HG03469 (cell line): ENCODE measurements at regions not wholly inside any gene's neighbourhood (a gene's known extent, or its start where the extent isn't known, plus 50 kb on each side); places are given as distances from the start of the nearest gene placed in this dataset.

Experiments
- ATAC-seq: cut with Tn5 transposase; IDR thresholded peaks from one replicate; pipeline ENCODE4 v1.9.1; 2021; ENCODE audit warnings: mild to moderate bottlenecking, moderate library complexity, moderate number of reproducible peaks; ENCODE audit not compliant: unreplicated experiment

GRCh38 chr18:44374966-44375365 lies 305.7 kb upstream of the SETBP1 start:
- ATAC-seq, result no peak

GRCh38 chr18:44386401-44386800 lies 294.3 kb upstream of the SETBP1 start:
- ATAC-seq, result no peak

- ATAC-seq, result no peak
Observed at GRCh38 chr18:44388329-44388728, 292.4 kb upstream of the SETBP1 start.

- ATAC-seq, result no peak
Observed at GRCh38 chr18:44392933-44393332, 287.8 kb upstream of the SETBP1 start.

GRCh38 chr18:44393406-44393805 lies 287.3 kb upstream of the SETBP1 start:
- ATAC-seq, result no peak

GRCh38 chr18:44396550-44396949 lies 284.1 kb upstream of the SETBP1 start:
- ATAC-seq, result no peak

GRCh38 chr18:44409071-44409470 lies 271.6 kb upstream of the SETBP1 start:
- no peak for ATAC-seq

- ATAC-seq, result no peak
Observed at GRCh38 chr18:44409515-44409914, 271.2 kb upstream of the SETBP1 start.

- ATAC-seq, result no peak
Observed at GRCh38 chr18:44410740-44411139, 269.9 kb upstream of the SETBP1 start.

GRCh38 chr18:44411262-44411905 lies 269.3 kb upstream of the SETBP1 start:
- ATAC-seq, result no peak

GRCh38 chr18:44411976-44412375 lies 268.7 kb upstream of the SETBP1 start:
- no peak for ATAC-seq

- no peak for ATAC-seq
Observed at GRCh38 chr18:44423814-44424644, 256.7 kb upstream of the SETBP1 start.

- ATAC-seq, result no peak
Observed at GRCh38 chr18:44424645-44425035, 256.0 kb upstream of the SETBP1 start.

GRCh38 chr18:44425161-44425560 lies 255.5 kb upstream of the SETBP1 start:
- ATAC-seq, result no peak

- no peak for ATAC-seq
Observed at GRCh38 chr18:44437603-44438002, 243.1 kb upstream of the SETBP1 start.

GRCh38 chr18:44450226-44450625 lies 230.5 kb upstream of the SETBP1 start:
- ATAC-seq, result no peak

- ATAC-seq, result no peak
Observed at GRCh38 chr18:44452346-44452745, 228.3 kb upstream of the SETBP1 start.

- ATAC-seq, result no peak
Observed at GRCh38 chr18:44453505-44453904, 227.2 kb upstream of the SETBP1 start.

- no peak for ATAC-seq
Observed at GRCh38 chr18:44458777-44459176, 221.9 kb upstream of the SETBP1 start.

- ATAC-seq, result no peak
Observed at GRCh38 chr18:44464398-44465180, 216.1 kb upstream of the SETBP1 start.

GRCh38 chr18:44465381-44465841 lies 215.3 kb upstream of the SETBP1 start:
- no peak for ATAC-seq

GRCh38 chr18:44466997-44467396 lies 213.7 kb upstream of the SETBP1 start:
- ATAC-seq, result no peak
